ENCODE measurements at regions not wholly inside any gene's neighbourhood (a gene's known extent, or its start where the extent isn't known, plus 50 kb on each side); places are given as distances from the start of the nearest gene placed in this dataset.

- Histone ChIP-seq H3K36me3 (no peaks in the 10 kb centered on the region), H3K27ac (no peak overlapping the region), H3K27me3 (no peaks in the 10 kb centered on the region), H3K4me3 (no peak overlapping the region), H3K4me1 (no peaks in the 10 kb centered on the region), H3K9me3 (no peaks in the 10 kb centered on the region)
- intact Hi-C loops (cut with DNase I; ENCODE audit: low total_unique reads): no loop called here
- TF ChIP-seq POLR2A (IDR thresholded peaks at IDR 0.05) (no peak), POLR2AphosphoS5 (IDR thresholded peaks at IDR 0.05) (no peak), CTCF (IDR thresholded peaks at IDR 0.05) (no peak)
- no peak for DNase-seq (ENCODE audit: low spot score in 2 of 2)
Measured at GRCh38 chr5:30843541-30843940, 349.9 kb upstream of the CDH6 start.

GRCh38 chr5:30839956-30840355 is 353.5 kb upstream of the CDH6 start:
- TF ChIP-seq POLR2AphosphoS5 (IDR thresholded peaks at IDR 0.05): no peak
- TF ChIP-seq POLR2A (IDR thresholded peaks at IDR 0.05): no peak
- intact Hi-C loops (cut with DNase I; ENCODE audit: low total_unique reads): no loop called here
- no peaks in the 10 kb centered on the region for H3K36me3 ChIP-seq
- H3K27me3 ChIP-seq: no peaks in the 10 kb centered on the region
- no peaks in the 10 kb centered on the region for H3K4me1 ChIP-seq
- H3K9me3 ChIP-seq: peaks cover 0 to 4% of the 10 kb centered on the region in 2 donors
- H3K4me3 ChIP-seq: no peak overlapping the region
- no peak for DNase-seq (ENCODE audit: low spot score in 2 of 2)
- H3K27ac ChIP-seq: no peak overlapping the region

- Histone ChIP-seq H3K27ac (no peak overlapping the region), H3K9me3 (peaks cover 0 to 4% of the 10 kb centered on the region in 2 donors), H3K4me3 (no peak overlapping the region), H3K27me3 (no peaks in the 10 kb centered on the region), H3K4me1 (no peaks in the 10 kb centered on the region), H3K36me3 (no peaks in the 10 kb centered on the region)
- intact Hi-C loops (cut with DNase I; ENCODE audit: low total_unique reads): no loop called here
- DNase-seq (ENCODE audit: low spot score in 2 of 2): no peak
- no peak for TF ChIP-seq CTCF (IDR thresholded peaks at IDR 0.05)
- no peak for TF ChIP-seq POLR2A (IDR thresholded peaks at IDR 0.05)
- no peak for TF ChIP-seq POLR2AphosphoS5 (IDR thresholded peaks at IDR 0.05)
Measured at GRCh38 chr5:30838936-30839496, 354.5 kb upstream of the CDH6 start.

- Histone ChIP-seq H3K27ac (no peak overlapping the region), H3K9me3 (peaks cover 0 to under 1% of the 10 kb centered on the region in 2 donors), H3K4me3 (no peak overlapping the region), H3K27me3 (no peaks in the 10 kb centered on the region), H3K36me3 (no peaks in the 10 kb centered on the region), H3K4me1 (no peaks in the 10 kb centered on the region)
- intact Hi-C loops (cut with DNase I; ENCODE audit: low total_unique reads): no loop called here
- TF ChIP-seq POLR2A (IDR thresholded peaks at IDR 0.05) (no peak), CTCF (IDR thresholded peaks at IDR 0.05) (no peak), POLR2AphosphoS5 (IDR thresholded peaks at IDR 0.05) (no peak)
- no peak for DNase-seq (ENCODE audit: low spot score in 2 of 2)
Measured at GRCh38 chr5:30832519-30832918, 361.0 kb upstream of the CDH6 start.

- H3K36me3 ChIP-seq: no peaks in the 10 kb centered on the region
- no peaks in the 10 kb centered on the region for H3K27me3 ChIP-seq
- intact Hi-C loops (cut with DNase I; ENCODE audit: low total_unique reads): no loop called here
- H3K9me3 ChIP-seq: no peaks in the 10 kb centered on the region
- H3K27ac ChIP-seq: no peak overlapping the region
- no peak overlapping the region for H3K4me3 ChIP-seq
- no peak for DNase-seq (ENCODE audit: low spot score in 2 of 2)
- no peak for TF ChIP-seq POLR2AphosphoS5 (IDR thresholded peaks at IDR 0.05)
- no peak for TF ChIP-seq POLR2A (IDR thresholded peaks at IDR 0.05)
- TF ChIP-seq CTCF (IDR thresholded peaks at IDR 0.05): no peak
- H3K4me1 ChIP-seq: no peaks in the 10 kb centered on the region
Measured at GRCh38 chr5:30831605-30832004, 361.9 kb upstream of the CDH6 start.

- no peaks in the 10 kb centered on the region for H3K9me3 ChIP-seq
- no peaks in the 10 kb centered on the region for H3K36me3 ChIP-seq
- no peak for DNase-seq (ENCODE audit: low spot score in 2 of 2)
- no peaks in the 10 kb centered on the region for H3K27me3 ChIP-seq
- intact Hi-C loops (cut with DNase I; ENCODE audit: low total_unique reads): no loop called here
- TF ChIP-seq POLR2A (IDR thresholded peaks at IDR 0.05) (no peak), POLR2AphosphoS5 (IDR thresholded peaks at IDR 0.05) (no peak), CTCF (IDR thresholded peaks at IDR 0.05) (no peak)
- no peak overlapping the region for H3K4me3 ChIP-seq
- H3K27ac ChIP-seq: no peak overlapping the region
- no peaks in the 10 kb centered on the region for H3K4me1 ChIP-seq
Measured at GRCh38 chr5:30831123-30831522, 362.4 kb upstream of the CDH6 start.
